Activated naive CD8-positive, alpha-beta T cell treated with anti-CD3 and anti-CD28 coated beads for 36 hours (primary cell): ENCODE measurements at regions not wholly inside any gene's neighbourhood (a gene's known extent, or its start where the extent isn't known, plus 50 kb on each side); places are given as distances from the start of the nearest gene placed in this dataset.
"Not testable (repeated sequence)": the region's sequence is repeated elsewhere in the genome, so short reads cannot be mapped to it uniquely, and the experiment has no call there.

ENCODE experiments used
- DNase-seq: peaks from one replicate; pipeline ENCODE4 v3.0.0; 2021
- H3K27ac Mint-ChIP-seq: one replicate; pipeline ENCODE4 v1.8.0; 2022; ENCODE audit warnings: mild to moderate bottlenecking, moderate library complexity, mixed read lengths
- H3K27me3 Mint-ChIP-seq: one replicate; pipeline ENCODE4 v1.8.0; 2022; ENCODE audit warnings: mild to moderate bottlenecking, mixed read lengths
- H3K36me3 Mint-ChIP-seq: one replicate; pipeline ENCODE4 v1.8.0; 2021; ENCODE audit warnings: mild to moderate bottlenecking, mixed read lengths
- H3K4me1 Mint-ChIP-seq: one replicate; pipeline ENCODE4 v1.8.0; 2021; ENCODE audit warnings: mixed read lengths
- H3K4me3 Mint-ChIP-seq: one replicate; pipeline ENCODE4 v1.8.0; 2022; ENCODE audit warnings: mild to moderate bottlenecking, moderate library complexity, mixed read lengths
- H3K9me3 Mint-ChIP-seq: one replicate; pipeline ENCODE4 v1.8.0; 2022; ENCODE audit warnings: mixed read lengths

DNA sequence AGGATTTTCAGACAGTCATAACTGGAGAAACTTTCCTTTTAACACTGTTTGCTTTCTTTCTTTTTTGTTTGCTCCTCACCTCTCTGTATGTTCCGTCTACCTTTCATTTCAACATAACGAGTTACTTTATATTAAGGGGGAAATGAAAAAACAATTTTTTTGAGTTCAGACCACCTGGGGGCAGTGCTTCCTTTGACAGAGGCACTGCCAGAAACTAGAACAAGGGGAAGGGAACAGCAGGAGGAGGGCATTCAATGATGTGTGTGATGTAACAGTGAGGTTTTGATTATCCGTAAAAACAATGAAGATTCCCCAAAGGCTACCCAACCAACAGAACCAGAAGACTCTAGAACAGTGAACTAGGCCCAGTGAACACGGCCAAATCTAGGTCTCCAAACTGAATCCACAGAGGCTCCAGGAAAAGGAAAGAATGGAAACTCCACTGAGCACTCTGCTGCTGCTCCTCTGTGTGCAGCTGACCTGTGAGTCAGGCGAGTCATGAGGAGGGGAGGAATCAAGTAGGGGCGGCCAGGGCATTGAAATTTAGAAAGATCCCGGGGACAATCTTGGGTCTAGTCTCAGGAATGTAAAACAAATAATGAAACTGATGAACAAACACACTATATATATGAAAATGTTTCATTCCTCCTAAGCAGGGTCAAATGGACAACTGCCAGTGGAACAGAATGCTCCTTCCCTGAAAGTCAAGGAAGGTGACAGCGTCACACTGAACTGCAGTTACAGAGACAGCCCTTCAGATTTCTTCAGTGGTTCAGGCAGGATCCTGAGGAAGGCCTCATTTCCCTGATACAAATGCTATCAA, 323.5 kb downstream of the DAD1 start:
- Mint-ChIP-seq H3K27ac (peak overlapping the region; percentile 74), H3K9me3 (no peaks in the 10 kb centered on the region), H3K4me3 (peak overlapping the region; percentile 59)

DNA sequence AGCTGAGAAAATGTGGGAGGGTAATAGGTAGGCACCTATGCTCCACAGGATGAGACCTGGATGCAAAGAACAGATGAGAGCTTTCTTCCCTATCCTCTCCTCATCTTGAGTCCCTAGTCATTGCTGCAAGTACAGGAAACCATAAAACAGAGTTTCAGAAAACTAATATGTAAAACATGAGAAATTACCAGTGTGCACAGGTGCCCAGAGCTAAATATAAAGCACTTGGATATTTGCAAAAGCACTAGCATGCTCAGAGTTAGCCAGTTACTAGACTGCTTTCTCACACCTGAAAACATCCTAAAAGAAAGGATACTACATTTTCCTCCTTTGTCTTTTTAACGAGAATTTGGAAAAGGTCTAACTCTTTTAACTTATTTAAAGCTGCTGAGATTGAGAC, 324.3 kb downstream of the DAD1 start:
- H3K9me3 Mint-ChIP-seq, result no peaks in the 10 kb centered on the region
- no peak overlapping the region for H3K27ac Mint-ChIP-seq
- H3K4me1 Mint-ChIP-seq, result peaks cover 4% of the 10 kb centered on the region
- no peaks in the 10 kb centered on the region for H3K27me3 Mint-ChIP-seq
- DNase-seq, result no peak
- H3K36me3 Mint-ChIP-seq, result no peaks in the 10 kb centered on the region
- no peak overlapping the region for H3K4me3 Mint-ChIP-seq

More for the DNA sequence above, 323.5 kb downstream of the DAD1 start:
- Mint-ChIP-seq H3K36me3 (no peaks in the 10 kb centered on the region), H3K4me1 (peaks cover 4% of the 10 kb centered on the region), H3K27me3 (no peaks in the 10 kb centered on the region)
- no peak for DNase-seq

DNA sequence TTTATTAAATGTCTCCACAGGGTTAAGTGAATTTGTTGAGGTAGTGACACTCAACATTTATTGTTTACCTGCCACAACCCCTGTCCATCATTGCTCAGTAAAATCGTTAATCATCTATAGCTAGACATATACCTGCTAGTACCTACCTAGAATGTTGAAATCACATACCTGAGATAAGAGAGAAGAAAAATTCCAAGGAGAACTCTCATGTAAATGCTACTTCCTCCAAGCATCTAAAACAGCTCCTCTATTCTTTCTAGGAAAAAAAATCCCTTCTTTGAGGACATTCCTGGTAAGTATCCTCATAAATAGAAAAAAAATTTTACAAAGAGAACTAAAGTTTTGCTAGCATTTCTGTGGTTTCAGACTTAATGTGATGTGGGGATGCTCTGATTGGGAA, 325.1 kb downstream of the DAD1 start:
- peaks cover 4% of the 10 kb centered on the region for H3K4me1 Mint-ChIP-seq
- no peaks in the 10 kb centered on the region for H3K36me3 Mint-ChIP-seq
- H3K9me3 Mint-ChIP-seq, result no peaks in the 10 kb centered on the region
- no peaks in the 10 kb centered on the region for H3K27me3 Mint-ChIP-seq
- DNase-seq, result no peak
- no peak overlapping the region for H3K4me3 Mint-ChIP-seq
- no peak overlapping the region for H3K27ac Mint-ChIP-seq

DNA sequence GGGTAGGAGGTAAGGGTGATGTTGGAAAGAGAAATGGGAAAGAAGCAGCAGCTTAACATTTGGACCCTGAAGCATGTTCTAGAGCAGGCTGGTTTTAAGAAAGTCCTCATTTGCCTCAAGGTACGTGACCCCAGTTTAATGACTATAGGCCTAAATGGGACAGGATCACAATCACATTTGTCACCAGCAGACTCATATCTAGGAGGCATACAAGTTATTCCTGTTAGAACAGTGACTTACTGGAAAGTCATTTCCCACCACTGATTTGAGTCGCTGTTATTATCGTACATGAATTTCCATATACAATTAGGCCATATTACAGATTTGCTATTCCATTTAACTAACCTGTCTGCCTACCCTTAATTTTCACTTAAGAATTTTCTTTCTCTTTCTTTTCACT, 326.1 kb downstream of the DAD1 start:
- Mint-ChIP-seq H3K27me3 (no peaks in the 10 kb centered on the region), H3K27ac (no peak overlapping the region), H3K36me3 (no peaks in the 10 kb centered on the region), H3K4me3 (no peak overlapping the region), H3K4me1 (peaks cover 3% of the 10 kb centered on the region), H3K9me3 (no peaks in the 10 kb centered on the region)
- DNase-seq, result no peak

DNA sequence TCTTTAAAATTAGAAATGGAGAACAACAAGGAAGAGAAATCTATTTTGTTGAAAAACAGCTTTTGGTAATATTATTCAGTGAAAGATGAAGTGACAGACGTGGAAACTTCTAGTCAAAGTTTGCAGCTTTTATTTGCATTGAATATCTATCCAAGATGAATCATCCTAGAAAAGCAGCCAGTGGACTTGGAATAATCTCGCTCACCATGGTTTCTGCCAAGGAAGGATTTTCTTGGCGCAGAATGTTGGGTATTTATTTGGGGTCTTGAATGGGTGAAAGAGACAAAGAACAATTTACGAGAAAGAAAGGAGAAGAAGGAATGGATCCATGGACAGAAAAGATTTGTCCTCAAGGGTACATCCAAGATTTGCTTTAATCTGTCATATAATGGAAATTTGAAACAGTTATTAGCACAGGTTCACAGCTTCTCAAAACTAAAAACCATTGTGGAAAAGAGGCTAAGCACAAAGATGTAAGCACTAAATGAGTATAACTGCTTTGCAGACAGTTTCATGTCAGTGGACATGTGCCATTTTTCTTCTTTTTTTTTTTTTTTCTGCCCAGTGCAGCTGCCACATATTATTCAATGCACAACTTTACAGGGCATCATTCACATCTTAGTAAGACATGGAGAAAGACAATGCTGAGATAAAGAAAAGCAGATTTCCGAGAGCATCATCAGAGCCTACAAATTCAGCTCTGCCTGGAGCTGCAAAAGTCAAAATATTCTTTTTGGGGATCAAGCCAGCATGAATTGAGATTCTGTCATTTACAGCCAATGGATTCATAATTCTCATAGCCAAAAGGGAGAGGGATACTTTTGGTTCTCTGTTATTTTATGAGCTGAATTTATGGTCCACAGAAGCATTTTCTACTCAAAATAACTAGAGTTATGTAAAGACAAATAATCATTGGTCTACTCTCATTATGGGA, 333.7 kb downstream of the DAD1 start:
- H3K27me3 Mint-ChIP-seq, result no peaks in the 10 kb centered on the region
- H3K9me3 Mint-ChIP-seq, result no peaks in the 10 kb centered on the region
- H3K4me1 Mint-ChIP-seq, result no peaks in the 10 kb centered on the region
- no peak overlapping the region for H3K4me3 Mint-ChIP-seq
- DNase-seq, result no peak
- H3K27ac Mint-ChIP-seq, result no peak overlapping the region
- H3K36me3 Mint-ChIP-seq, result no peaks in the 10 kb centered on the region

DNA sequence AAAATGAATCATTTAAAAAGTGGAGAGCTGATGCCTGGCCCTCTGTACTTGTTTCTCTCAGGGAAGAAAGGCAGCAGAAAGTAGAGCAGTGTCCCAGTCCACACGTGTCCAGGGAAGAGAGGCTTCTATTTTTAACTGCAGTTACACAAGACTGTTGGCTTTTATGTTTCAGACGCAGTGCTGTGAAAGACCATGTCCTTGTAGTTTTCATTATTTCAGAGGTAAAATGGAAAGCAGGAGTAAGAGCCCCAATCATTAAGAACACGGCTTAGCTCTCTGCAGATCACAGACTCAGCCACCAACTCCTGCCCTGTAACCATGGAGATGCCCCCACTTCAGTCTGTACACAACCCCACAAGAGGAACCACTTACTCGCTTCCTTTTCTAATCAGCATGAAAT, 336.3 kb downstream of the DAD1 start:
- no peak overlapping the region for H3K27ac Mint-ChIP-seq
- H3K4me3 Mint-ChIP-seq, result no peak overlapping the region
- no peaks in the 10 kb centered on the region for H3K36me3 Mint-ChIP-seq
- H3K27me3 Mint-ChIP-seq, result no peaks in the 10 kb centered on the region
- H3K9me3 Mint-ChIP-seq, result no peaks in the 10 kb centered on the region
- no peak for DNase-seq
- H3K4me1 Mint-ChIP-seq, result no peaks in the 10 kb centered on the region

DNA sequence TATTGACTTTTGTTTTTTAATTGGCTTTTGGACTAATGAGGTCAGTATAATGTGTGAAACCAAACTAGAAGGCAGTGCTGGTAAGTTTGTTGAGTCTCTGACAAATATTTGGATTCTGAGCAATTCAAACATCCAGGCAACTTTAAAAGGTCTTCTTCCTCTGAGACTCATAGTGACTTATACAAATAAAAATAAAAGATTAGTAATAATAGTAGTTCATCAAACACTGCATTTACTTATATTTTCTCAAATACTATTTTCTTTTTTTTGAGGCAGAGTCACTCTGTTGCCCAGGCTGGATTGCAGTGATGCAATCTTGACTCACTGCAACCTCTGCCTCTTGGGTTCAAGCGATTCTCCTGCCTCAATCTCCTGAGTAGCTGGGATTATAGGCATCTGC, 337.9 kb downstream of the DAD1 start:
- Mint-ChIP-seq H3K27ac (no peak overlapping the region), H3K9me3 (no peaks in the 10 kb centered on the region), H3K27me3 (no peaks in the 10 kb centered on the region)

DNA sequence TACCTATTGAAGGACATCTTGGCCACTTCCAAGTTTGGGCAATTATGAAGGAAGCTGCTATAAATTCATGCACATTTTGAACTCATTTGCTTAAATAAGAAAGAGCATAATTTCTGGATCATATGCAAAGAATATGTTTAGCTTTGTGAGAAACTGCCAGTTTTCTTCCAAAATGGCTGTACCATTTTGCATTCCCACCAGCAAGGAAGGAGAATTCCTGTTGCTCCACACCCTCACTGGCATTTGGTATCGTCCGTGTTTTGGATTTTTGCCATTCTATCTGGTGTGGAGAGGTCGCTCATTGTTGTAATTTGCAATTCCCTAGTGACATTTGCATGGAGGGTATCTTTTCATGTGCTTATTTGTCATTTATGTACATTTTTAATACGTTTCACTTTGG, 339.3 kb downstream of the DAD1 start:
- H3K27ac Mint-ChIP-seq, result no peak overlapping the region
- H3K4me1 Mint-ChIP-seq, result no peaks in the 10 kb centered on the region
- no peak overlapping the region for H3K4me3 Mint-ChIP-seq
- H3K36me3 Mint-ChIP-seq, result no peaks in the 10 kb centered on the region
- DNase-seq, result no peak
- H3K9me3 Mint-ChIP-seq, result no peaks in the 10 kb centered on the region
- no peaks in the 10 kb centered on the region for H3K27me3 Mint-ChIP-seq

More for the DNA sequence above, 337.9 kb downstream of the DAD1 start:
- no peaks in the 10 kb centered on the region for H3K36me3 Mint-ChIP-seq
- H3K4me3 Mint-ChIP-seq, result no peak overlapping the region
- DNase-seq, result no peak
- H3K4me1 Mint-ChIP-seq, result no peaks in the 10 kb centered on the region

DNA sequence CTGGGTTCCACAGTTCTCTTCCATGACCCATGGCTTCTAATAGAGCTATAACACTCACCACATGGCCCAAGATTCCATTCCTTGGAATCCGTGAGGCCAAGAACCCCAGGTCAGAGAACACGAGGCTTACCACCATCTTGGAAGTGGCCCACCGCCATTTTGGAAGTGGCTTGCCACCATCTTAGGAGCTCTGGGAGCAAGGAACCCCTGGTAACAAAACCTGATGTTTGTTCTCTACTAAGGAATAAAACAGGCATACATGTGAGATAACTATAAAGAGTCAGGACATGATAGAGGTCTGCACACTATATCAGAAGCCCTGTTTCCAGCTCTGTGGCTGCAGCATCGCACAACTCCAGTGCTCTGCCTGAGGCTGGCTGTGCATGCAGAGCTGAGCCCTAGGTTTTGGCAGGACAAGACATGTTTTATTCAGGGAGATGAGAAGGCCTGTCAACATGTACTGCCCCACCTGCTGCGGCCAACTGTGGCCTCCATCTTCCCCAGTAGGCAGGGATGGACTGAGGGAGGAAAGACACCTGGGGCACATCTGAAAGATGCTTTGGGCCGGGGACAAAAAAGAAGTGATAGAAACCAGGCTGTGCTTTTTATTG, 344.9 kb downstream of the DAD1 start:
- DNase-seq, result no peak
- no peaks in the 10 kb centered on the region for H3K9me3 Mint-ChIP-seq
- no peaks in the 10 kb centered on the region for H3K36me3 Mint-ChIP-seq
- no peak overlapping the region for H3K4me3 Mint-ChIP-seq
- no peaks in the 10 kb centered on the region for H3K27me3 Mint-ChIP-seq
- no peaks in the 10 kb centered on the region for H3K4me1 Mint-ChIP-seq
- H3K27ac Mint-ChIP-seq, result no peak overlapping the region

DNA sequence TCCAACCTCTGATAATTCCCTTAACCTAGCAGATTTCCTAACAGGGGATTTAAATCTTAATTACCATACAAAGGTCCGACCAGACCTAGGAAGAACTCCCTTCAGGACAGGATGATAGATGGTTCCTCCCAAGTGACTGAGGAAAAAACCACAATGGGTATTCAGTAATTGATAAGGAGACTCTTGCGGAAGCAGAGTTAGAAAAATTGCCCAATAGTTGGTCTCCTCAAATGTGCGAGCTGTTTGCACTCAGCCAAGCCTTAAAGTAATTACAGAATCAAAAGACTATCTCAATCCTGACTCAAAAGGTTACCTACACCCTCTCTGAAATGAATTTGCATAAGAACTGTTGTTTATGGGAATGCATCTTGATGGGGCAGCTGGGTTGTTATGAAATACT, 350.7 kb downstream of the DAD1 start:
- not testable (repeated sequence) for H3K36me3 Mint-ChIP-seq, DNase-seq, H3K27me3 Mint-ChIP-seq, H3K4me1 Mint-ChIP-seq, H3K9me3 Mint-ChIP-seq, H3K27ac Mint-ChIP-seq, H3K4me3 Mint-ChIP-seq

DNA sequence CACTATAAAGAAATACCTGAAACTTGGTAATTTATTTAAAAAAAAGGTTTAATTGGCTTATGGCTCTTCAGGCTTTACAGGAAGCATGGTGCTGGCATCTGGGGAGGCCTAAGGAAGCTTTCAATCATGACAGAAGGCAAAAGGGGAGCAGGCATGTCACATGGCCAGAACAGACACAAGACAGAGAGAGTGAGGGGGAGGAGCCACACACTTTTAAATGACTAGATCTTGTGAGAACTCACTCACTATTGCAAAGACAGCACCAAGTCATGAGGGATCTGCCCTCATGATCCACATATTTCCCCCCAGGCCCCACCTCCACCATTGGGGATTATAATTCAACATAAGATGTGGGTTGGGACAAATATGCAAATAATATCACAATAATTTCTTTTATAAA, 355.6 kb downstream of the DAD1 start:
- Mint-ChIP-seq H3K27me3 (no peaks in the 10 kb centered on the region), H3K9me3 (peaks cover 3% of the 10 kb centered on the region), H3K4me3 (no peak overlapping the region), H3K27ac (no peak overlapping the region), H3K36me3 (peaks cover 2% of the 10 kb centered on the region), H3K4me1 (peaks cover 6% of the 10 kb centered on the region)
- DNase-seq, result no peak

DNA sequence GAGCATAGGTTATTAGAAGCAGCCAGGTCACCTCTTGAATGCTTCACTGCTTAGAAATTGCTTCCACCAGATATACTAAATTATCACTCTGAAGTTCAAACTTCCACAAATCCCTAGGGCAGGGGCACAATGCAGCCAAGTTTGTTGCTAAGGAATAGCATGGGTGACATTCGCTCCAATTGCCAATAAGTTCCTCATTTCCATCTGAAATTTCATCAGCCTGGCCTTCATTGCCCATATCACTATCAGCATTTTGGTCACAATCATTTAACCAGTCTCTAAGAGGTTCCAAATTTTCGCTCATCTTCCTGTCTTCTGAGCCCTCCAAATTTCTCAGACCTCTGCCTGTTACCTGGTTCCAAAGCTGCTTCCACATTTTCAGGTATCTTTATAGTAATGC, 356.1 kb downstream of the DAD1 start:
- DNase-seq, result no peak
- Mint-ChIP-seq H3K27me3 (no peaks in the 10 kb centered on the region), H3K27ac (no peak overlapping the region), H3K4me3 (no peak overlapping the region), H3K4me1 (peaks cover 6% of the 10 kb centered on the region), H3K36me3 (peaks cover 2% of the 10 kb centered on the region), H3K9me3 (peaks cover 3% of the 10 kb centered on the region)

DNA sequence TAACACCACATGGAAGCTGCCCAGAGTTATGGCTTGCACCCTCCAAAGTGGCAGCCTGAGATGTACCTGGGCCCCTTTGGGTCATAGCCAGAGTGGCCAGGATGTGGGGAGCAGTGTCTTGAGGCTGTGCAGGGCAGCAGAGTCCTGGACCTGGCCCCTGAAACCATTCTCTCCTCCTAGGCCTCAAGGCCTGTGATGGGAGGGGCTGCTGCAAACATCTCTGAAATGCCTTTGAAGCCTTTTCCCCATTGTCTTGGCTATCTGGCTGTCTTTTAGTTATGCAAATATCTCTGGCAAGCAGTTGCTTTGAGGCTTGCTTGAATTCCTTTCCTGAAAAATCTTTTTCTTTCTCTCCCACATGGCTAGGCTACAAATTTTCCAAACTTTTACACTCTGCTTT, 356.5 kb downstream of the DAD1 start:
- Mint-ChIP-seq H3K36me3 (peaks cover 2% of the 10 kb centered on the region), H3K27me3 (no peaks in the 10 kb centered on the region), H3K4me3 (no peak overlapping the region), H3K9me3 (peaks cover 3% of the 10 kb centered on the region), H3K4me1 (peaks cover 6% of the 10 kb centered on the region), H3K27ac (no peak overlapping the region)
- no peak for DNase-seq

DNA sequence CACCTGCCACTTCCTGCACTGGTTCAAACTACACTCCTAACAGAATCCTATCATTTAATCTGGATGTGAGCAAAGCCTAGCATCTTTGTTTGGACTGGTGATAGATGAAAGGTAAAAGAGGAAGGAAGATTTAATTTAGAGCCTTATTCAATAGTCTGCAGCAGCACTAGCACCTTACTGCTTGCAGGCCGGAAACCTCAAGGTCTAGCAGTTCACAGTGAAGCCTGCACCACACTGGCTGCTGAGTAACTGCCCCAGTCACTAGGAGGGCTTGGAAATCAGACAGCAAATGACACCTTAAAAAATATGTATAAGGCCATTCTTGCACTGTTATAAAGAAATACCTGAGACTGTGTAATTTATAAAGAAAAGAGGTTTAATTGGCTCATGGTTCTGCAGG, 358.0 kb downstream of the DAD1 start:
- no peak for DNase-seq
- no peaks in the 10 kb centered on the region for H3K27me3 Mint-ChIP-seq
- H3K27ac Mint-ChIP-seq, result peak overlapping the region; percentile 20
- H3K36me3 Mint-ChIP-seq, result peaks cover 2% of the 10 kb centered on the region
- peaks cover 6% of the 10 kb centered on the region for H3K4me1 Mint-ChIP-seq
- H3K9me3 Mint-ChIP-seq, result peaks cover 3% of the 10 kb centered on the region
- H3K4me3 Mint-ChIP-seq, result no peak overlapping the region

DNA sequence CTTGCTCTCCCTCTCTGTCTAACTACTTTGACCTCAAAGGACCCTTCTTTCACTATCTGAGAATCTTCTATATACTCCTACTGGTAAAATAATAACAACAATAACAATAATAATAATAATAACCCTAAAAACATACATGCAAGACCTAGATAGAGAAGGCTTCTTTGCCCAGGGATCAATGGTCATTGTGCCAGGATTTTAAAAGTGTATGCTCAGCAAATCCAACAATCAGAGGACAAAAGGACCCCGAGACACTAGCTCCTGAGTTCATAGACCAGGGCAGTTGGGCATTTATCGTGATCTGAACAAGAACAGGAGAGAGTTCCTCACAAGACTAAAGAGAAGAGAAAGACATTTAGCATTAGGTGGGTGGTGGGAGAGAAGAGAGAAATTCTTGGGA, 358.5 kb downstream of the DAD1 start:
- Mint-ChIP-seq H3K27me3 (no peaks in the 10 kb centered on the region), H3K27ac (peak overlapping the region; percentile 20), H3K4me3 (no peak overlapping the region), H3K36me3 (peaks cover 2% of the 10 kb centered on the region), H3K9me3 (peaks cover 3% of the 10 kb centered on the region), H3K4me1 (peaks cover 6% of the 10 kb centered on the region)
- no peak for DNase-seq
